ENCODE measurements at regions not wholly inside any gene's neighbourhood (a gene's known extent, or its start where the extent isn't known, plus 50 kb on each side); places are given as distances from the start of the nearest gene placed in this dataset.

- TF ChIP-seq, protein P1, sequence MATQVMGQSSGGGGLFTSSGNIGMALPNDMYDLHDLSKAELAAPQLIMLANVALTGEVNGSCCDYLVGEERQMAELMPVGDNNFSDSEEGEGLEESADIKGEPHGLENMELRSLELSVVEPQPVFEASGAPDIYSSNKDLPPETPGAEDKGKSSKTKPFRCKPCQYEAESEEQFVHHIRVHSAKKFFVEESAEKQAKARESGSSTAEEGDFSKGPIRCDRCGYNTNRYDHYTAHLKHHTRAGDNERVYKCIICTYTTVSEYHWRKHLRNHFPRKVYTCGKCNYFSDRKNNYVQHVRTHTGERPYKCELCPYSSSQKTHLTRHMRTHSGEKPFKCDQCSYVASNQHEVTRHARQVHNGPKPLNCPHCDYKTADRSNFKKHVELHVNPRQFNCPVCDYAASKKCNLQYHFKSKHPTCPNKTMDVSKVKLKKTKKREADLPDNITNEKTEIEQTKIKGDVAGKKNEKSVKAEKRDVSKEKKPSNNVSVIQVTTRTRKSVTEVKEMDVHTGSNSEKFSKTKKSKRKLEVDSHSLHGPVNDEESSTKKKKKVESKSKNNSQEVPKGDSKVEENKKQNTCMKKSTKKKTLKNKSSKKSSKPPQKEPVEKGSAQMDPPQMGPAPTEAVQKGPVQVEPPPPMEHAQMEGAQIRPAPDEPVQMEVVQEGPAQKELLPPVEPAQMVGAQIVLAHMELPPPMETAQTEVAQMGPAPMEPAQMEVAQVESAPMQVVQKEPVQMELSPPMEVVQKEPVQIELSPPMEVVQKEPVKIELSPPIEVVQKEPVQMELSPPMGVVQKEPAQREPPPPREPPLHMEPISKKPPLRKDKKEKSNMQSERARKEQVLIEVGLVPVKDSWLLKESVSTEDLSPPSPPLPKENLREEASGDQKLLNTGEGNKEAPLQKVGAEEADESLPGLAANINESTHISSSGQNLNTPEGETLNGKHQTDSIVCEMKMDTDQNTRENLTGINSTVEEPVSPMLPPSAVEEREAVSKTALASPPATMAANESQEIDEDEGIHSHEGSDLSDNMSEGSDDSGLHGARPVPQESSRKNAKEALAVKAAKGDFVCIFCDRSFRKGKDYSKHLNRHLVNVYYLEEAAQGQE (IDR thresholded peaks at IDR 0.05; ENCODE audit: low read depth): no peak
- TF ChIP-seq JUND (IDR thresholded peaks at IDR 0.05): no peak
Measured at GRCh38 chr15:53212785-53213184, 422.6 kb upstream of the ONECUT1 start (continued).

- ATAC-seq: no peak
Measured at GRCh38 chr15:53210653-53211052, 420.5 kb upstream of the ONECUT1 start.

DNA sequence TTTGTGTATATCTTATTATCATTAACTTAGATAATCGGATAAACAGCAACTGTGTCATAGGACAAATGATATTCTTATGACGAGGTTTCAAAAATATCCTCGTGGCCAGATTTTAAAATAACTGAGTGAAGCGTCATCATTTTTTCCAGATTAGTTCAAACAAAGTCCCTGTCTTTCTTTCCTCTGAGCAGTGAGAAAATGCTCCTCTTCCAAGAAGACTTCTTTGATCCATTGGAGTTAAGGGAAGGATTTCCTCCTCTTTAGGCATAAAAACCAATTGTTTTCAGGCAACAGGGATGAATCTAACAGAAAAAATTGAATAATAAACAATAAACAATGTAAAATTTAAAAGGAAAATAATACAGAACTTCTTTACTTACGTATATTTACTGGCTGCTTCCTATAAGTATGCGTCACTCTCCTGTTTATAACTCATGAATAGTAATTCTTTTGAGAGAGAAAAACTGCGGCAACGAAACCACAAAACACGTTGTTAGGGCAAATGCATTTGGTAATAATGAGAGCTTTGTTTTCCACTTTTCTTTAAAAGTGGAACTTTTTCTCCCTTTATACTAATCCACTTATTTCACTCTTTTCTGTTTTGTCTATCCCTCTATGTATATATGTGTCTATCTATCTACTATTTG lies 419.4 kb upstream of the ONECUT1 start:
- ChIA-PET POLR2A (no interaction called here), RAD21 (ENCODE audit: low non-redundant PET in 1 of 2, low total read pairs in 2 of 2, uncharacterized antibody in 2 of 2, unreplicated experiment in 2 of 2) (no interaction called here), CTCF (no interaction called here)
- intact Hi-C loops (cut with micrococcal nuclease): no loop called here
- H3K4me3 ChIP-seq (replicated peaks in 1 of 2; ENCODE audit: low read depth in 1 of 2, low read length in 2 of 2): no peak overlapping the region
- H3K27ac ChIP-seq (ENCODE audit: low read depth, low read length): no peak overlapping the region
- H3K36me3 ChIP-seq (ENCODE audit: control insufficient read depth in 1 of 2, insufficient read depth in 2 of 2, low read length in 2 of 2): no peaks in the 10 kb centered on the region
- H3K9ac ChIP-seq (ENCODE audit: low read length): no peak overlapping the region
- no peak for ATAC-seq
- no peaks in the 10 kb centered on the region for H4K20me1 ChIP-seq (ENCODE audit: insufficient read depth)
- no TSS peak for BruUV-seq (replicated peaks)
- no peak for DNase-seq (ENCODE audit: low read depth, low spot score)
- no peaks in the 10 kb centered on the region for H3K27me3 ChIP-seq (ENCODE audit: insufficient read depth, low read length)
- no peak for TF ChIP-seq TCF7L2 (IDR thresholded peaks at IDR 0.05; ENCODE audit: borderline replicate concordance, extremely low read depth, insufficient read depth, insufficient read length)
- TF ChIP-seq, protein P2, sequence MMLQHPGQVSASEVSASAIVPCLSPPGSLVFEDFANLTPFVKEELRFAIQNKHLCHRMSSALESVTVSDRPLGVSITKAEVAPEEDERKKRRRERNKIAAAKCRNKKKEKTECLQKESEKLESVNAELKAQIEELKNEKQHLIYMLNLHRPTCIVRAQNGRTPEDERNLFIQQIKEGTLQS (IDR thresholded peaks at IDR 0.05): no peak
- no peak for TF ChIP-seq CEBPB (IDR thresholded peaks at IDR 0.05; ENCODE audit: low read depth)
- no peak for TF ChIP-seq SRF (IDR thresholded peaks at IDR 0.05; ENCODE audit: low read depth)
- TF ChIP-seq RAD21 (IDR thresholded peaks at IDR 0.05; ENCODE audit: low read depth): no peak
- TF ChIP-seq CTCF (IDR thresholded peaks at IDR 0.05 in 2 of 3, conservative IDR thresholded peaks at IDR 0.05 in 1 of 3; ENCODE audit: borderline replicate concordance in 1 of 3, insufficient read depth in 1 of 3, low read depth in 2 of 3, low read length in 2 of 3): no peak
- TF ChIP-seq CBX3 (IDR thresholded peaks at IDR 0.05; ENCODE audit: low read depth): no peak
- no peak for TF ChIP-seq SP1 (IDR thresholded peaks at IDR 0.05; ENCODE audit: low read depth)
- TF ChIP-seq ZFX (IDR thresholded peaks at IDR 0.05): no peak
- no peak for TF ChIP-seq JUND (IDR thresholded peaks at IDR 0.05)
- no peaks in the 10 kb centered on the region for H3K9me2 ChIP-seq (ENCODE audit: insufficient read depth)
- H3K9me3 ChIP-seq (ENCODE audit: control insufficient read depth in 1 of 2, insufficient read depth in 1 of 2, low read depth in 1 of 2, low read length in 2 of 2): no peaks in the 10 kb centered on the region
- H3K79me2 ChIP-seq (ENCODE audit: insufficient read depth, low read length): no peaks in the 10 kb centered on the region
- H3K4me2 ChIP-seq (ENCODE audit: low read length): no peak overlapping the region
- no peaks in the 10 kb centered on the region for H3K4me1 ChIP-seq (ENCODE audit: control insufficient read depth in 1 of 2, insufficient read depth in 2 of 2, low read length in 2 of 2)
- no peak overlapping the region for H2AFZ ChIP-seq (ENCODE audit: low read depth, low read length, poor library complexity, severe bottlenecking)

More at GRCh38 chr15:53210653-53211052, 420.5 kb upstream of the ONECUT1 start:
- Histone ChIP-seq H3K4me1 (ENCODE audit: control insufficient read depth in 1 of 2, insufficient read depth in 2 of 2, low read length in 2 of 2) (no peaks in the 10 kb centered on the region), H3K27ac (ENCODE audit: low read depth, low read length) (no peak overlapping the region), H3K9me3 (ENCODE audit: control insufficient read depth in 1 of 2, insufficient read depth in 1 of 2, low read depth in 1 of 2, low read length in 2 of 2) (no peaks in the 10 kb centered on the region), H3K4me3 (replicated peaks in 1 of 2; ENCODE audit: low read depth in 1 of 2, low read length in 2 of 2) (no peak overlapping the region), H2AFZ (ENCODE audit: low read depth, low read length, poor library complexity, severe bottlenecking) (no peak overlapping the region), H3K79me2 (ENCODE audit: insufficient read depth, low read length) (no peaks in the 10 kb centered on the region), H3K4me2 (ENCODE audit: low read length) (no peak overlapping the region), H4K20me1 (ENCODE audit: insufficient read depth) (no peaks in the 10 kb centered on the region), H3K27me3 (ENCODE audit: insufficient read depth, low read length) (no peaks in the 10 kb centered on the region), H3K9me2 (ENCODE audit: insufficient read depth) (no peaks in the 10 kb centered on the region), H3K36me3 (ENCODE audit: control insufficient read depth in 1 of 2, insufficient read depth in 2 of 2, low read length in 2 of 2) (no peaks in the 10 kb centered on the region), H3K9ac (ENCODE audit: low read length) (no peak overlapping the region)
- ChIA-PET POLR2A (no interaction called here), CTCF (no interaction called here), RAD21 (ENCODE audit: low non-redundant PET in 1 of 2, low total read pairs in 2 of 2, uncharacterized antibody in 2 of 2, unreplicated experiment in 2 of 2) (no interaction called here)
- BruUV-seq (replicated peaks): no TSS peak
- DNase-seq (ENCODE audit: low read depth, low spot score): no peak
- TF ChIP-seq JUND (IDR thresholded peaks at IDR 0.05): no peak
- intact Hi-C loops (cut with micrococcal nuclease): no loop called here
